GM12872 (cell line): ENCODE measurements at regions not wholly inside any gene's neighbourhood (a gene's known extent, or its start where the extent isn't known, plus 50 kb on each side); places are given as distances from the start of the nearest gene placed in this dataset.

ENCODE experiments used
- TF ChIP-seq, protein P1 (sequence below): IDR thresholded peaks from 3 replicates; pipeline ENCODE4 v1.5.1; 2011; ENCODE audit warnings: low read depth, mild to moderate bottlenecking, low read length, moderate library complexity; ENCODE audit not compliant: insufficient read depth

DNA sequence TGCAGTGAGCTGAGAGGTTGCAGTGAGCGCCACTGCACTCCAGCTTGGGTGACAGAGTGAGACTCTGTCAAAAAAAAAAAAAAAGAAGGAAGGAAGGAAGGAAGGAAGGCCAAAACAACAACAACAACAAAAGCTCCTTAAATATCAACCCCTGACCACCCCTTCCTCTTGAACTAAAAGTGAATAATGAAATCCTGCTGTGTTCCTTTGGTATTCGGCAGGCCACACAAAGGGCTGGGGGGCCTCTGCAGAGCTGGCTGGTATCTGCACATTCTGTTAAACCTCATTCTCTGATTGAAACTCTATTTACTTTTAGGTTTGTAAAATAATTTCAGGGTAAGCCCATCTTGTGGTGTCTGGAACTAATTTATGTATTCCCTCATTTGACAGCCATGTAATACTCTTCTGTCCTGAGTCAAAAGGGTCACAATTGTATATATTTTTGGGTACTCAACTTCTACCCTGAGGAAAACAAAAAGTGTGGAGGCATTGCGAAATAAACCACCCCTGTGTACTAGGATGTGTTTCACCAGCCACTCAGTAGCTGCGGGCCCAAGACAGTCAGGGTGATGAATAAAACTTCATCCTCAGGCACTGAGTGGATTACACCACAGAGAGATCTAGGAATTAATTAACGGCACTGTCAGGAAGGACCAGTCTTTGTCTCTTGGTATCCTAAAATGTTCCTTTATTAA, 446.4 kb upstream of the PFKP start:
- TF ChIP-seq, protein P1, sequence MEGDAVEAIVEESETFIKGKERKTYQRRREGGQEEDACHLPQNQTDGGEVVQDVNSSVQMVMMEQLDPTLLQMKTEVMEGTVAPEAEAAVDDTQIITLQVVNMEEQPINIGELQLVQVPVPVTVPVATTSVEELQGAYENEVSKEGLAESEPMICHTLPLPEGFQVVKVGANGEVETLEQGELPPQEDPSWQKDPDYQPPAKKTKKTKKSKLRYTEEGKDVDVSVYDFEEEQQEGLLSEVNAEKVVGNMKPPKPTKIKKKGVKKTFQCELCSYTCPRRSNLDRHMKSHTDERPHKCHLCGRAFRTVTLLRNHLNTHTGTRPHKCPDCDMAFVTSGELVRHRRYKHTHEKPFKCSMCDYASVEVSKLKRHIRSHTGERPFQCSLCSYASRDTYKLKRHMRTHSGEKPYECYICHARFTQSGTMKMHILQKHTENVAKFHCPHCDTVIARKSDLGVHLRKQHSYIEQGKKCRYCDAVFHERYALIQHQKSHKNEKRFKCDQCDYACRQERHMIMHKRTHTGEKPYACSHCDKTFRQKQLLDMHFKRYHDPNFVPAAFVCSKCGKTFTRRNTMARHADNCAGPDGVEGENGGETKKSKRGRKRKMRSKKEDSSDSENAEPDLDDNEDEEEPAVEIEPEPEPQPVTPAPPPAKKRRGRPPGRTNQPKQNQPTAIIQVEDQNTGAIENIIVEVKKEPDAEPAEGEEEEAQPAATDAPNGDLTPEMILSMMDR, result no peak

DNA sequence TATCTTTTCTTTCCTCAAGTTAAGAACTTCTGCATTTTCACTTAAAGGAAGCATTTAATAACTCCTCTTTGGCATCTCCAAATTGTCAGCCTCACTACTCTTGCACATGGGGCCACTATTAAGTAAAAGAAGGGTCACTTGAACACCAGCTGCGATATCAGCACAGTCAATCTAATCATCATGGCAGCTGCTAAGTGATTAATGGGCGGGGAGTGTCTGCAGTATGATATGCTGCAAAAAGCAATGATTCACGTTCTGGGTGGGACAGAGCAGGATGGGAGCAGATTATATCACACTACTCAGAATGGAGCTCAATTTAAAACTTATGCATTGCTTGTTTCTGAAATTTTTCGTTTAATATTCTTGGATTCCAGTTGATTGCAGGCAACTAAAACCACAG, 447.4 kb upstream of the PFKP start:
- TF ChIP-seq, protein P1, result no peak

DNA sequence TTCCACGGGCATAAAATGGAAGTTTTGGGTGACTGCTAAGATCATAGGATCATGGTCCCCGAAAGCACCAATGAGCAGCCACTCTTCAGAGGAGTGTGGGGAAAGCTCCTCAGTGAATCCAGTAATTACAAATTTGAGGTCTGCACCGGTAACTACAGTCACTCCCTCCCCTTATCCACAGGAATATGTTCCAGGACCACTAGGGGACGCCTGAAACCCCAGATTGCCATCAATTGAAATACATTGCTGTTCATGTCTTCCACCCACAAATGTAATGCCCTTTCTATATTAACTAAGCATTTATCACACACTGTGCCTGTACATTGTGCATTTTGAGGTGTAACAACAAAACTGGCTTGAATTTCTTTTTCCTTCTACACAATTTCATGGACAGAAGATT, 447.9 kb upstream of the PFKP start:
- TF ChIP-seq, protein P1, result peak; percentile 55

DNA sequence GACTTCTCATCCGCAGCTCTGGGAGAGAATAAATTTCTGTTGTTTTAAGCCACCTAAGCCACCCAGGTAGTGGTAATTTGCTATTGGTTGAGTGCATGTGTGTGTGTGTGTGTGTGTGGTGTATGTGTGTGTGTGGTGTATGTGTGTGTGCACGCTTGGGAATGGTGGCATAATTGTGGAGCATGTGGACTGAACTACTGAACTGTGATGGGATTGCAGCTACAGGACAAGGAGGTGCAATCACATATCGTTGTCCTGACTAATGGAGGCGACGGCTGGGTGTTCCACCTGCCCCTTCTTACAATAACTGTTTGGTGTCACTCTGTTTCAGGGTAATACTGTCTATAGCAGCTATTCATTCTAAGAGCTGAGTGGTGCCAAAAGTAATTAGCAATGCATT, 448.7 kb upstream of the PFKP start:
- TF ChIP-seq, protein P1, result no peak

DNA sequence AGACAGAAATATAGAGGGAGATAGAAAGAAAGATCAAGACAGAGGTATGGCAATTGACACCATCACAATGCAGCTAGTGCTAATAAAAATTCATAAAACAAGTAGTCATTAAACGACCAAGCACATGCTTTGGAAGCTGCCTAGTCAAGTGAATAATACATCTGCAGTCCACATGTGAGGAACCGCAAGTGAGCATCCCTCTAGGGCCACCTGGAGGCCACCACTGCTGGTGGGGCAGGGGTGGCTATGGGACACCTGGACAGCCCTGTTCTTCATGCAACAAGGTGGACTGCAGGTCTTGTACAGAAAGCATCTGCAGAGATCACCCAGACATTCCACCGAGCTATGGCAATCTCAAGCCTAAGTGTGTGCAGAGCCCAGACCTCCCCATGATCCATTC, 451.1 kb upstream of the PFKP start:
- TF ChIP-seq, protein P1, result no peak

DNA sequence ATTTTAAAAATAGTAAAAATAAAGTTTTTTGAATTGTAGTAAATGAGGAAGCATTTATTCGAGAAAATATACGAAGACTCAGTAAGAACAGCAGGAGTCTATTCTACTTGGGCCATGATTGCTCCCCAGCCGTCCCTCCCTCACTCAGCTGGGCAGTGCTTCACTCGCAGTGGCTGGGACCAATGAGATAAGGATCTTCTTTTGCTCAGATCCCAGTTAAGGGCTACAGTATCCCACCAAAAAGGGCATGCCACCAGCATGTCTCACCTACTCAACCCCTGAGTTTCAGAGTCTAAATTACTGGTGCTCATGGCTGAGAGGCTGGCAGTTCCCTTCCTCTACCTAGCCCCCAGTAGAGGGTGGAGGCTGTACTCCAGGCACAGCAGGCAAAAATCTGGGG, 455.7 kb upstream of the PFKP start:
- TF ChIP-seq, protein P1, result no peak

DNA sequence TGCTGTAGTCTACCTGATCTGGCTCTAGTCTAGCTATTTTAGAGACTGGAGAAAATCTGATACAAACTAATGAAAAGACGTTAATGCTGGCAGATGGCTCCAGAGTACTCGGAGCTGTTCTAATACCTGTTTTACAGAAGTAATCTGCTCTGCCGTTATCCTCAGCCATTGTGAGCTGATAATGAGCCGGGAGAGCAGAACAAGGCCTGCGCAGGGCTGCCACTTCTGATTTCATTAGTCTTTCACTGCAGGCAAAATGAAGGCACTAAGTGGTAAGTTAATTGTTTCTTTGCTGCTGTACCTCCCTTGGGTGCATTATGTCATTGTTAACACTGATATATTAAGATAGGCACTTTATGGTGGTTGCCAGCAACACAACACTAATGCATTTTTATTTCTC, 456.4 kb upstream of the PFKP start:
- TF ChIP-seq, protein P1, result no peak
